Femur (tissue), 1 donor: ENCODE measurements at regions not wholly inside any gene's neighbourhood (a gene's known extent, or its start where the extent isn't known, plus 50 kb on each side); places are given as distances from the start of the nearest gene placed in this dataset.
"Not testable (repeated sequence)": the region's sequence is repeated elsewhere in the genome, so short reads cannot be mapped to it uniquely, and the experiment has no call there.

Experiments used
- DNase-seq: peaks from one replicate; pipeline ENCODE4 v3.0.0-alpha.2; 2017

DNA sequence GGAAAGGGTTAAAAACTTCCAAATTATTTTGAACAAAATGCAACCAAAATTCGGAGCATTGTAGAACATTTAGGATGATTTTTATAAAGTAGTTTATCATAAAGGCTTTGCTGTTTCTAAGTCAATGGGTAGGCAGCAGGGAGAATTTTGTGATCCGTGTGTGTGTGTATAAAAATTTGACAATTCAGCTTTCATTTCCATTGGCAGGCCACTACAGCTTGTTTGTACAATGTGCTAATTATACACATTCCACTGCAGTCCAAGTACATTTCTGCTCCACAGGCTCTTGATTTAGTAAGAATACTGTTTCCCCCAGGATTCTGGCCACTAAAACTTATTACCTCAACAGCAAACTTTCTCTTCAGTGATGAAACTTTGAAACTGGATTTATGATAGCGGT is 71.8 kb upstream of the LTBP1 start:
- no peak for DNase-seq

DNA sequence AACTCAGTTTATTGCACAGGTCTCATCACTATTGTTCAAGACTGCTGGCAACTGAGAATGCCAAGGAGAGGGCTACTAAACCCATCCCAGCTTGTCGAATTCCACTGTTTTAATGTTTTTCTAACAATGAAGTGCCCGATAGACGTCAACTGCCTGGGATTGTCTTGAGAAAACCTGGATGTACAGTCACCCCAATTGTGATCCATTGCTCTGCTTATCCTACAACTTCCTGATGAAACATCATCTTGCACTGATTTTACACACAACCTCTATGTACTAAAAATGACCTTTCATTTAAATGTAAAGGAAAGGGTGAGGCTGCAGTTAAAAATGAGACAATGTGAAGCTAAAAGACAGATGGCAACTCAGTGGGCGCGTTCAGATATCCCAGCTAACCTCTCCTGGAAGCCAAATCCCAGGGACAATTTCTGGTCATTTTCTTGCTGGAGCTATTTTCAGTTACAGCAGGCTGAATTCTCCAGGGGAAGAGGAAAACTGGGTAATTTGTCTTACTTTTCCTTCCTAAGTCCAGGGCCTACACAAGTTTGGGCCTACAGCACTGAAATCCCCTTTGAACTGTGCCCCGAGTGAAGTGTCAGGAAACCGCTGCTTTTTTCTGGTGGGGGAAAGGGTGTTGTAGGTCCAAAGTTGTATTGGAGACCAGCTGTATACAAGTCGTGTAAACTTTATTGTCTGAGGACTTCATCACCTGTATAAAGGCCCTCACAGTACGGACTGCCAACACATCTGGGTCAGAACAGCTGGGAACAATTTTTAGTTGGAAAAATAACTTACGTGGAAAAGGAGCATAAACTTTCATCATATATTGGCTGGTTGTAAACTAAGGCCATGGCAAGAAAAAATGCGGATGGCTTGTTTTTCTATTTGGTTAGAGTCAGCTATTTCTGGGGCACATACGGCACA is 68.9 kb upstream of the LTBP1 start:
- peak; percentile 30 for DNase-seq

DNA sequence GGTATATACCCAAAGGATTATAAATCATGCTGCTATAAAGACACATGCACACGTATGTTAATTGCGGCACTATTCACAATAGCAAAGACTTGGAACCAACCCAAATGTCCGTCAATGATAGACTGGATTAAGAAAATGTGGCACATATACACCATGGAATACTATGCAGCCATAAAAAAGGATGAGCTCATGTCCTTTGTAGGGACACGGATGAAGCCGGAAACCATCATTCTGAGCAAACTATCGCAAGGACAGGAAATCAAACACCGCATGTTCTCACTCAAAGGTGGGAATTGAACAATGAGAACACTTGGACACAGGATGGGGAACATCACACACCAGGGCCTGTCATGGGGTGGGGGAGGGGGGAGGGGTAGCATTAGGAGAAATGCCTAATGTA is 66.8 kb upstream of the LTBP1 start:
- DNase-seq: not testable (repeated sequence)

DNA sequence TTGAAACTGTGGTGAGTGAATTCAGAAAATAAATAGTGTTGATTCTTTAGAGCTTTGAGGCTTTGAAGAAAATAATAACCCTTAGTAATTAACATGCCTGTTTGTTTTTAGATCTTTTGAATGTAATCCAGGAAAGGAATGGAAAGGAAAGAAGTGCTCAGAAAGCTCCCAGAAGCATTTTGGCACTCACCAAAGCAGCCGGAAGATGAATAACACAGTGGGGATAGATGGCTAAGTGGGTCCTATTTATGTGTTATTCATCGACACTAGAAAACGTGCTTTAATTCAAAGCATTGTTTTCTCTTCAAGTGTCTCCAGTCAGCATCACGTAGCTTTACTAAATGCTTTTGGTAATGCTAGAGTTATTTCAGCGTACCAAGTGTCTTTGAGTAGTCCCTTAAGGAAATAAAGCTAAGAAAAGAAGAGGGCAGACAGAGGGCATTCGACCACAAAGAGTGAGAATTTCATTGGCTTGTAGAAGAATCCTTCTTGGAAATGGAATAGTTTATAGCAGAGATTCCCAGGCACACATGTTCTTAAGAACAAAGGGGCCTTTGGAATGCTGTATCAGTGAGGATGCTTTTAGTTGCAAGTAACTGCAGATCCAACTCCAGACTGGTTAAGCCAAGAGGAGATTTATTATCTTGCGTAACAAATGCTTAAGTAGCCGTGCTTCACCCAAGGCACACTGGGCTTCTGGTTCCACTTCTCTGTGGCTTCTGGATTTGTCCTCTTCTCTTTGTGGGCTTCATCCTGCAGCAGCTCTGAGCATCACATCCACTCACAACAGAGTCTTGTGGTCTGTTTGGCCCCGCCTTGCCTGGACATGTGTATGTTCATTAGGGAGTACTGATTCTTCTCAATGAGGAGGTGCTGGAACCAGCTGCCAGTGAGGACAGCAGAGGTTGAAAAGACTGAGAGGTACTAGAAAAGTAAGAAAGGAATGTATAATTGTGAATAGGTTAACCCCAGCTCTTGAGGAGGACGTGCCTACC is 63.6 kb upstream of the LTBP1 start:
- no peak for DNase-seq

DNA sequence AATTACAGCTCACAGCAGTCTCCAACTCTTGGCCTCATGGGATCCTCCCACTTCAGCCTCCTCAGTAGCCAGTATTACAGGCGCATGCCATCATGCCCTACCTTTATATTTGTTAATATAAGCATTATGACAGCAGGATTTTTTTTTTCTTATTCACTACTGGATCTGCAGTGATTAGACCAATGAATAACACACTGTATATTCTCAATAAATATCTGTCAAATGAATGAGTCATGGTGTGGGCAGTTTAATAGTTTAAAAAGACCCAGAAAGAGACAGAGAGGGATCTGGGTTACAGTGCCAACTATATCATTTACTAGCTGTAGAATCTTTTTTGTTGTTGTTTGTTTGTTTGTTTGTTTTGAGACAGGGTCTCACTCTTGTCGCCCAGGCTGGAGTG is 62.4 kb upstream of the LTBP1 start:
- no peak for DNase-seq

DNA sequence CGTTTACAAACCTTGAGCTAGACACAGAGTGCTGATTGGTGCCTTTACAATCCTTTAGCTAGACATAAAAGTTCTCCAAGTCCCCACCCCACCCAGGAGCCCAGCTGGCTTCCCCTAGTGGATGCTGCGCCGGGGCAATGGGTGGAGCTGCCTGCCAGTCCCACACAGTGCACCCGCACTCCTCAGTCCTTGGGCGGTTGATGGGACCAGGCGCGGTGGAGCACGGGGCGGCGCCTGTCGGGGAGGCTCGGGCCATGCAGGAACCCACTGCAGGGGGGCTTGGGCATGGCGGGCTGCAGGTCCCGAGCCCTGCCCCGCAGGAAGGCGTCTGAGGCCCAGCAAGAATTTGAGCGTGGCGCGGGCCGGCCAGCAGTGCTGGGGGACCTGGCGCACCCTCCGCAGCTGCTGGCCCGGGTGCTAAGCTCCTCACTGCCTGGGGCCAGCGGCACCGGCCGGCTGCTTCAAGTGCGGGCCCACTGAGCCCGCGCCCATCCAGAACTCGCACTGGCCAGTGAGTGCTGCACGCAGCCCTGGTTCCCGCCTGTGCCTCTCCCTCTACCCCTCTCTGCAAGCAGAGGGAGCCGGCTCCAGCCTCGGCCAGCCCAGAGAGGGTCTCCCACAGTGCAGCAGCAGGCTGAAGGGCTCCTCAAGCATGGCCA is 60.2 kb upstream of the LTBP1 start:
- DNase-seq: not testable (repeated sequence)

DNA sequence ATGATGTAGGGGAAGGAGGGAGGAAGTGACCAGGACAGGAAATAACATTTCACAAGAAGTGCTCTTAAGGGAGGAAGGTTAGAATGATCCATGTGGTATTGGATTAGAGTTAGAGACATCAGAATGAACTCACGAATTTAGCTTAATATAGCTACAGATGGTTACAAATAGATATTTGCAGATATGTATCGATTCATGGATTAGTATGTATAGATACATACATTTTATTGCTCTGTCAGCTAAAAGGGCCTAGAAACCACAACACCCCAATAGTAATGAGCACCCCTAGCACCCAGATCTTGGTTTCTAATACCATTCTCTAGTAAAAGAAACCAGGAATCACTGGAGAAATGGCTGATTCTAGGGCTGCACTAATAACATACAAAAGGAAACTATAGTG is 59.6 kb upstream of the LTBP1 start:
- DNase-seq: no peak

DNA sequence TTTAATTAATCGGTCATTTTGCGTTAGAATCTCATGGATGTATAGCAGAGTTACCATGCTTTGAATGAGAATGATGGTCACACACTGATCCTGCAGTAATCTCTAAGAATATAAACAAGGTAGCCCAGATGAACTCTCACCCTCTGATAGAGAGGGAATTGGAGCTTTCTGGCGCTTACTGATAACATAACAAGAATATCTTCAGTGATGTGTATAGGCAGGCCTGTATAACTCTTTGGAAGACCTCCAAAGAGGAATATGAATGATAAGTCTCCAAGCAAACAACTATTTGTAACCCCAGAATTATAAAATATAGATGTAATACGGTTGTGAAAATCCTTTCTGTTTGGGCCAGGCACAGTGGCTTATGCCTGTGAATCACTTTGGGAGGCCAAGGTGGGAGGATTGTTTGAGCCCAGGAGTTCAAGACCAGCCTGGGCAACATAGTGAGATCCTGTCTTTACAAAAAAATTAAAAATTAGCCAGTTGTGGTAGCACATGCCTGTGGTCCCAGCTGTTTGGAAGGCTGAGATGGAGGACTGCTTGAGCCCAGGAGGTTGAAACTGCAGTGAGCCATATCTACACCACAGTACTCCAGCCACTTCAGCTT is 52.5 kb upstream of the LTBP1 start:
- no peak for DNase-seq

DNA sequence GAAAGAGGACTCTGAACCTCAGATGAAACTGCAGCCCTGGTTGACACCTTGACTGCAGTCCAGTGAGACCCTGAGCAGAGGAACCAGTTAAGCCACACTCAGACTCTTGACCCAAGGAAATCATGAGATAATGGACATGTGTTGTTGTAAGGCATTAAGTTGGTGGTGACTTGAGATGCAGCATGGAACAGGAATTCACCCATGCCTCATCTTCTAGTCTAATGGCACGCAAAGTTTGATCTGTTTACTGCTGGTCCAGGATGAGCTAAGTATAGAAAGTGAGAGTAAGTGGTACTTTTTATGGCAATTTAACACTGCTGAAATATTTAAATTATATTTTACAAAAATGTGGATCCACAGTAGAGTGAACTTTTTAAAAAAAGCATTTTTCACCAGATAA is 51.3 kb upstream of the LTBP1 start:
- no peak for DNase-seq
